Middle frontal gyrus (tissue), 1 donor: ENCODE measurements at regions not wholly inside any gene's neighbourhood (a gene's known extent, or its start where the extent isn't known, plus 50 kb on each side); places are given as distances from the start of the nearest gene placed in this dataset.

Experiments
- DNase-seq: peaks from one replicate; pipeline ENCODE4 v3.0.0-alpha.2; 2015; ENCODE audit warnings: low spot score; ENCODE audit errors: extremely low spot score

- DNase-seq: no peak
Measured at GRCh38 chr9:17846948-17847655, 268.2 kb downstream of the SH3GL2 start.

- DNase-seq: no peak
Measured at GRCh38 chr9:17847908-17848307, 269.0 kb downstream of the SH3GL2 start.

DNA sequence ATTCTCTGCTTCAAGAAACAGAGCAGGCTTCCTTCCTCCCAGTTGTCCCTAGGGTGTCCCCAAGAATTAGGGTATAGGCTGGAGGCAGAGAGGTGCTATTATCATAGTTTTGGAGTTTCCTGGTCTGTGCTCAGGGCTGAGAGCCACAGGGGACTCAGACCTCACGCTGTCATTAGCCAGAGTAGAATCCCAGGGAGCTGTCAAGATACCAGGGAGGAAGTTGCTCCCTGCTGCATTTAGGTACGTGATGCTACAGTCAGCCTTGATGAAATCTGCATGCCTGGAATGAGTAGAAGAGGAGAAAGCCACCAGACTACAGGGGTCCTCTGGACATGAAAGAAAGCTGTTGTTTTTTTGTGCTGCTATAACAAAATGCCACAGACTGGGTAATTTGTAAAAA is 273.2 kb downstream of the SH3GL2 start:
- no peak for DNase-seq

DNA sequence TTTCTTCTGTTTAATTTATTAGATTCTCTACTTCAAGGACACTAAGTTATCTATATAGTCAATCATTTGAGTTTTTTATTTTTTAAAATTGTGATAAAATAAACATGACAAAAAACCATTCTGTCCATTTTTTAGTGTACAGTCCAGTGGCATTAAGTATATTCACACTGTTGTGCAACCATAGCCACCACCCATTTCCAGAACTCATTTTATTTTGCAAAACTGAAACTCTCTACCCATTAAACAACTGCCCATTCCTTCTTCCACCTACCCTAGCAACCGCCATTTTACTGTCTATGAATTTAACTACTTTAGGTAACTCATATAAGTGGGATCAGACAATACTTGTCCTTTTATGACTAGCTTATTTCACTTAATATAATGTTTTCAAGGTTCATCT is 275.6 kb downstream of the SH3GL2 start:
- no peak for DNase-seq

DNA sequence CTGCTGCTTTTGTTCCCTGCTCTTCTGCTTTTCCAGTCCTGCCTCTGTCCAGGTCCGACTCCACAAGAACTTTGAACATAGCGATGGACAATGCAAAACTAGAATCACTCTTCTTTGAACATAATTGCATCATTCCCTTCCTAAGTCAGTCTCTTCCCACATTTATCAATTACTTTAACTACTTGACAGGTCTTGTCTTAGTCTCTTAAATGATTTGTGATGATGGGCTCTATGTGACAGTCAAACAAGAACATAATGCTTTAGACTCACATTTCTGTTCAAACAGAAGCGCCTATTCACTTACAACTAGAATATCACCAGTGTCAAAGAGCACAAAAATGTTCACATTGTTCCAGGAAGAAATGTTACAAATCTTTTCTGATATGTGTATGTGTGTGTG is 278.1 kb downstream of the SH3GL2 start:
- DNase-seq: no peak

DNA sequence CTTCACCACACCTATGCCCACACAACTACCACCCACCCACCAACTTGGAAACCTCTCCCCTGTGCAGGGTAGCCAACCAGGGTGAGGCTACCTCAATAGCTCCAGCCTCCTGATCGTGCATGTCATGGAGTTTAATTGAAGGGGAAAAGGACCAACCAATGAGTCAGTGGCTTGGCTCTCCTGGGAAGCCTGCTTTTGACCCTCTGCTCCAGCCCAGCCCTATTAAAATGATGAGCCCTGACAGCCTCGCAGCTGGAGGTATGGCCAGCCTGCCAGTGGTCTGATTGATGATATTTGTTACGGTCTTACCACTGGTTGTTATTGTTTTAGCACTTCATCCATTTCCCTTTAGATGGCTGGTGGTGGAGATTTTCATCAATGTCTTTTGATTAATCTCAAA is 280.4 kb downstream of the SH3GL2 start:
- no peak for DNase-seq

DNA sequence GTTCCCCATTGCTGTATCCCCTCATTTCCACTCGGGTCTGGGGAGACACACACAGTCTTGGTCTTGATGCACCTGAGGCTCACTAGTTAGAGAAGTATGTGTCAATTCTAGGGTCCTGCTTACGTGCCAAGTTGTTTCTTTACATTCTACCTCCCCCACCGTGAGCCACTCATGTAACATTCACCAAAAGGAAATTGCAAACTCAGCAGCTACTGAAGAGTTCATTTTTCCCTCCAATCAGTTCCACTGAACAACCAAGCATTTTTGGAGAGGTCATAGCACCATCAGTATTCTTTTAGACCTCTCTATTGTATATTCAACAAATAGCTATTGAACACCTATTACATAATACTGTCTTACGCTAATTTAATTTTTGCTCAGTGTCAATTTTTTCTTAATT is 281.1 kb downstream of the SH3GL2 start:
- no peak for DNase-seq

DNA sequence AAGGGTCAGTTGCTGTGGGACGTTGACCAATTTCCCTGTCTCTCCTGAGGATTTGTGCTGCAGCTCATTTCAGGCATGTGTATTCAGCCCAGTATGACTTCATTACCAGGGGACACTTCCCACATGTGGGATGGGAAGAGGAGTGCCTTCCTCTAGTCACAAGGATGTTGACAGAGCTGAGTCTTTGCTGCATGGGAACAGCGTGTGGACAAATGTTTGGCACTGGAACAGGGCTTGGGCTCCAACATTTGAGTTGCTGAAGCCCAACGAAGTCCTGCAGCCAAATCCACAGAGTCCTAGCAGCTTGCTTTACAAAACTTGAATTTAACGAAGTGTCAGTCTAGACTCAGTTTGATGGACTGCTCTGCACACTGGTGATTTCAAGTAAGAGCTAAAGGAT is 283.2 kb downstream of the SH3GL2 start:
- DNase-seq: no peak

DNA sequence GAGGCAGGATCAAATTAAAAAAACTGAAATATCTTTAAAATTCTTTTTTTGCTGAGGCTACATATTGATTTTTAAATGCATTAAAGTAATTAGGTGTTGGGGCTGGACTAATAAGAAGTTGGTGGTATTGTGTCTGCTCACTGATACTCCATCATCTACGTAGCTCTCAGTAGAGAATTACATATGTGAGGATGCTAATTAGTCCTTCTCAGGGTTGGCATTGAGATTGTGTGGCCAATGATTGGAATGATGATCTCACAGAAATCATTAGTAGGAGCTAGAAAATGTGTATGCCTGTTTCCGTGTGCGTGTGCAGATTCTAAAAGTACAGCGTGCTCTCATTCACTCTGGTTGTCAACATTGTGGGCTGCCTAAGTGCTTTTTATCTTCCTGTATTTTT is 283.8 kb downstream of the SH3GL2 start:
- no peak for DNase-seq

DNA sequence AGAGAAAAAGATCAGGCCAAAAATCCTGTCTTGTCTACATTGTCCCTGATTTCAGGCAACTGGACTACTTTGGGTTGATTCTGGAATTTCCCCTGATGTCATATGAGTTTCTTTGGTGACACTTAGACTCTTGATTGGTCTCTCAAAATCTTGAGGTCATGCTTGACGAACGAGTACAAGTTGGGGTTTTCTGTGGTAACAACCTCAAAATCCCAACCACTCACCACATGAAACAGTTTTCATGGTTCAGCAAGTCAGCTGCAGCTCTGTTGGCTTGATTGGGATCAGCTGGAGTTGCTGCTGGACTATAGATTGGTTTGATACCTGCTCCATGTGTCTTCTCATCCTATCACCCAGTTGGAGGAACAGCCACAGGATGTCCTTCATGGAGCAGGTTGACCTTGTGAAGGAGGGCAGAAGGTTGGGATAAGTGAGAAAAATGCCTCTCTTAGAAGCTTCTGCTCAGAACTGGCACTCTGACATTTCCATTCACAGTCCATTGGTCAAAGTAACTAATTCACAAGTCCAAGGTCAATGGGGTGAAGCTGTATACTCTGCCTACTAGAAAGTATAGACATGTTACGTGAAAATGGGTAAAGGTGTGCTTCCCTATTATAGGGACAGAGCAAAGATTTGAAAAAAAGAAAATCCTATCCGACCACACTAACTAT is 284.5 kb downstream of the SH3GL2 start:
- no peak for DNase-seq

DNA sequence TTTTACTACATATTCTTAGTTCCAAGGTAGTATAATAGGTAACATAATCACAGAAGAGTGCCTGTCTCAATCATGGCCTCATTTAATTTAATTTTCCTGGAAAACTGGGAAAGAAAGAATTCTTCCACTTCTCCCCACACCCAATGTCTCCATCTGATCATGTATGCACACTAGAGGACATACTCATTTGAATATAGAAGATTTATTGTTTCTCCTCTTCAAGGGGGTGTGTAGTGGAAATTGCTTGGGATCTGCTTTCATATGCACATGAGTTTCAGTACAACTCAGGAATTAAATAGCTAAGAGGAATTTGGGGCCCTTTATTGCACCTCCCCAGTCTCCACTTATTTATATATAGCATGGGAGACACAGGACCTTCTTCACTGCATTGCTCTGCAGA is 285.1 kb downstream of the SH3GL2 start:
- DNase-seq: no peak

- DNase-seq: no peak
Measured at GRCh38 chr9:17864951-17865350, 286.1 kb downstream of the SH3GL2 start.

DNA sequence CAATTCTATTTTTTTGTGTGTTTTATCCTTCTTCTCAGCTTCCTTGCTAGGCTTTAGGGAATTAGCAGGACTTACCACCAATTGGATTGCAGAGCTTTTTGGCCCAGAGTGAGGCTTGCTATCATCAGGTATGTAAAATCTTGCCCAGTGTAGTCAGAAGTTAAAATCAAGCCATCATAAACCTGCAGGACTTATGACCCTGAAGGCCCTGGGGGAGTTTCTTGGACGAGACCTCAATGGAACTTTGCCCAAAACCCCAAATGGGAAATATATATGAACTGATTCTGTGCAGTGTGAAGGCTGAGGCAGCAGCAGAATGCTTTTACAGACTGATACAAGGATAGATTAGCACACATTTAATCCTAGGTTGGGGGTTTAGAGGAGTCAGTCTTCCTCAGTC is 287.0 kb downstream of the SH3GL2 start:
- no peak for DNase-seq

DNA sequence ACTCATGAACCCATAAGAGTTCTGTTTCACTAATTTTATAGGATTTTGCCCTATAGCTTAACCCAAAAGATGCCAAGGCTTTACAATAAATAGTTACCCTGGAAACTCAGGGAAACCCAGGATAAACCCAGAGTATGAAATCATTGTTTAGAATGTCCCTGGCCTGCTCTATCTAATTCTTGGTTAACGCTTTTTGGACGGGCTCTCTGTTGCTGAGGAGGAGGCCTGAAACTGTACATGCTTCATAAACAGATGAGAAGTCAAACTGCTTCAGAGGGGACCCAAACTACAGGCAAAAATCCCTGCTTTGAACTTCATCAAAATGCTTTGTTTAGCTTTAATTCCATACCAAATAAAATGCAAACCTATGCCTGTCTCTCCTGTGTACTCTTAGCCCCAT is 291.9 kb downstream of the SH3GL2 start:
- DNase-seq: no peak

- DNase-seq: no peak
Measured at GRCh38 chr9:17871213-17871890, 292.5 kb downstream of the SH3GL2 start.

GRCh38 chr9:17875886-17876285 is 297.0 kb downstream of the SH3GL2 start:
- DNase-seq: no peak

GRCh38 chr9:17876687-17877086 is 297.8 kb downstream of the SH3GL2 start:
- DNase-seq: no peak

GRCh38 chr9:17878810-17879370 is 300.0 kb downstream of the SH3GL2 start:
- no peak for DNase-seq

- no peak for DNase-seq
Measured at GRCh38 chr9:17881371-17881770, 302.5 kb downstream of the SH3GL2 start.

DNA sequence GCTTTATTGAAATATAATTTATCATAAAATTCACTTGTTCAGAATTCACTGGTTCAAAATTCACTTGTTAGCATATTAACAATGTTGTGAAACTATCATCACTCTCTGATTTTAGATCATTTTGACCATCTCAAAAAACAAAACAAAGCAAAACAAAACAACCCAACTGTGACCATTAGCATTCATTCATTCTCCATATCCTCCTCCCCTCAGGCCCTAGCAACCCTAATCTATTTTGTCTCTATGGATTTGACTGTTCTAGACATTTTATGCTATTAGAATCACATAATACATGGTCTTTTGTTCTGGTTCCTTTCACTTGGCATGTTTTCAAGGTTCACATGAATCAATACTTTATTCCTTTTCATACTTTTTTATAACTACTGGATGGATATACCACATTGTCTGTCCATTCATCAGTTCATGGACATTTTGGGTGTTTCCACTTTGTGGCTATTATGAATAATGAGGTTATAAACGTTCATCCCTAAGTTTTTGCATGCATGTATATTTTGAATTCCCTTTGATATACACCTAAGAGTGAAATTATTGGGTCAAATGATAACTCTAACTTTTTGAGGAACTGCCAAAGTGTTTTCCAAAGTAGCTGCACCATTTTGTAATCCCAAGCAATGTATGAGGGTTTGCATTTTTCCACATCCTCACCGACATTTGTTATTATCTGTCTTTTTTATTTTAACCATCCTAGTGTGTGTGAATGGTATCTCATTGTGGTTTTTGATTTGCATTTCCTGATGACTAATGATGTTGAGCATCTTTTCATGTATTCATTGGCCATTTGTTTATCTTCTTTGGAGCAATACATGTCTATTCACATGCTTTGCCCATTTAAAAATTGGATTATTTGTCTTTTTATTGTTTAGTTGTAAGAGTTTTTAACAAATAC is 304.1 kb downstream of the SH3GL2 start:
- no peak for DNase-seq

DNA sequence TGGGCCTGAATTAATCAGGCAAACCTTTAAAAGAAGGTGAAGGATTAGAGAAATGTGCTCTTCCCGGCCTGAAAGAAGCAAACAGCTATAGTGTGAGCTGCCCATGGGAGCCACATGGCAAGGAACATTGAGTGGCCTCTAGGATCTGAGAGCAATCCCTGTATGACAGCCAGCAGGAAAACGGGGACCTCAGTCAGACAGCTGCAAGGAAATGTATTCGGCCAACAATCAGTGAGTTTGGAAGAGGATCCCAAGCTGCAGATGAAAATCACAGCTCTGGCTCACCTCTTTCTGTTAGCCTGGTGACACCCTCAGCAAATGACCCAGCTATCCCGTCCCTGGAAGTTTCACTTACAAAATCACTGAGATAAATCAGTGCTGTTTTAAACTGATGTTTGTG is 309.2 kb downstream of the SH3GL2 start:
- DNase-seq: no peak
